Activated gamma-delta T cell treated with Interleukin-2 at 50 U/mL for 16 hours (primary cell): ENCODE measurements at regions not wholly inside any gene's neighbourhood (a gene's known extent, or its start where the extent isn't known, plus 50 kb on each side); places are given as distances from the start of the nearest gene placed in this dataset.

Experiments used
- DNase-seq: peaks from one replicate; pipeline ENCODE4 v3.0.0-alpha.2; 2020

DNA sequence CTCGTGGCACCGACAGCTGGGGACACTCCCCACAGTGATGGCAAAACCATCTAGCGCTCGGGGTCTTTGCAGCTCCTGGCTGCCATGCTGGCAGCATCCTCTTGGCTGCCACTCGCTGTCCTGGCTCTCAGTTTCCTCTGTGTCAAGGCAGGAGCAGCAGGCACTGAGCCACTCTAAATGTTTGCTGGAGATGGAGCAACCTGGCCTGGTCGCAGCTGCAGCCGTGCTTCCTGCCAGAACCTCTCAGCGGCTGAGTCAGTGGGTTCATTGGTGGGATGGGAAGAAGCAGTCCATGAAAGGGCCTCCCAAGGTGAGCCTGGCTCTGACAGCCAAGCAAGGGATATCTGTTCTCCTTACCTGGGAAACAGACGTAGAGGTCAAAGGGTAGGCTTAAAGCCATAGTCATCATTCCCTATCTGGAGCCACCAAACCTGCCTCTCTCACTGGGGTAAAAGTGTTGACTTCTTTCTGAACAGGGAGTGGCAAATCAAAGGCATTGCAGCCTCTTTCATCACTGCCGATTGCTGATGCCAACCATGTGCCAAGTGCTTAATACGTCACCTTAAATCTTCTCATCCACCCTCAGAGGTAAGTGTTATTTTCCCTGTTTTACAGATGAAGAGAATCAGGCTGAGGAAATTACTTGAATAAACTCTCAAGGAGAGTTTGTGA lies 304.8 kb upstream of the ZNF462 start:
- DNase-seq = no peak

DNA sequence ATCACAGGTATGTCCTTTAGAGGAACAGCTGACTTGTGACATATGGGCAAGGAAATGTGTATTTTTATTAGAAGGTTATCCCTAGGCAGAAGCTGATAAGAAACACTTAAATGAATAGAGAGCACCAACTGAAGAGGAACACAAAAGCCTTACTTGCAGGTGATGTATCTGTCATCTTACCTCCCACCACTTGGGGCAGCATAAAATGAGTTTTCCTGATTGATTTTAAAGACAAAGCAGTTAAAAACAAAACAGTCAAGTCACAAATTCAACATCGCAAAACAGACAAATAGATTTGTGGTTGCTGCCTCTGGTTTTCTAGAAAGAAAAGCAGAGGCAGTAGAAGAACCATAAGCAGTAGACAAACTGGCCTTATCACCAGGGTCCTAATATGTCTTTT lies 302.4 kb upstream of the ZNF462 start:
- DNase-seq = no peak

DNA sequence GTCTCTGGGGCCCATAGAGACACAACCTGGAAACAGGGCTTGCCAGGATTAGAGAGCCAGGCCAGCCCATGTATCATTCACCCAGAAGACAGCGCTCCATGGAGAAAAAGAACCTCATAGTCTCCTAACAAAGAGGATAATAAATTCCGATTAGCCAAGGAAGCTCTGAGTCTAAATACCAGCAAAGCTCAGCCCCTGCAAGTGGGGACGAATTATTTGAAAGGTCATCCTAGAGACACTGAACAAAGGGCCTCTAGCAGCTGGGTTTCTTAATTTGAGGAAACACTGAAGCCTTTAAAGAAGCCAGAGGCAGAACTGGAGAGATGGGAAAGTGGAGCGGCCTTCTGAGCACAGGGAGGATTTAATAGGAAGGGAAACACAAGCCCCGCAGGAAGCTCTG lies 287.1 kb upstream of the ZNF462 start:
- DNase-seq = no peak

DNA sequence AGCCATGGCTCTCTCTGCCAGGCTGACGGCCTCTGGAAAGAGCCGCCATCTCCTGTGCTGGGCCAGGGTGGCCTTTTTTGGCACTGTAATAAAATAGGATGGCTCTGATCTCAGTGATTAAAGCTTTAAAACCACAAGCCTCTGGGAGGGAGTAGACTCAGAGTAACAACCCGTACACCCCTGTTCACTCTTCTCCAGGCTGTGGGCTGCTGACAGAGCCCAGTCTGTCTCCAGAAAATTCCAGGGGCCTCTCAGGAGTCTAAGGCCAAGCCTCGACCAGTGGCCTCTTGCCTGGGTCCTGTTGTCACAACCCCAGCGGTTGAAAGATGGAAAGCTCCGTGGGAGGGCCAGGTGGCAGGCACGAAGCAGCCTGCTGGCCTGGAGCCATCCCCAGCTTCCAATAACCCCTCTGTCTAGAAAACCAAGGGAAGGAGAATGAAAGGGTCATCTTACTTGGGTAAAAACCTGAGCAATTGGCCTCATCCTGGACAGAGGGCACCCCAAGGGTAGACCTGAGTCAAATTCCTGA lies 286.7 kb upstream of the ZNF462 start:
- DNase-seq = no peak

DNA sequence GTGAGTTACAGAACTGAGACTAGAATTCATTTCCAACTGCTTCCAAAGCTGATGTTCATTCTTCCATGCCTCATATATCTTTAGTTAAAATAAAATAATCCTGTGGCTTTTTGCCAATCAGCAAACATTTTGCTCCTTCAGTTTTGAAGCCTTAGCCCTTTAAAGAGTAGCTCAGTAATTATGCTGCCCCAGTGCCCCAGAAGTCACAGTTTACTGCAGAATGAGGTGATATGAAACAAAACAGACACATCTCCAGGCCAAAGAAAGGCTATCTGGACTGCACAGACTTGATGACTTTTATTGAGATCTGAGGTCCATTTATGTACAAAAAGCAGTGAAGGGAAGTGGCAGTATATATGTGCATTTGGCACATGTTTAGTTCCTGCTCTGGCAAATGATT lies 285.8 kb upstream of the ZNF462 start:
- DNase-seq = no peak

DNA sequence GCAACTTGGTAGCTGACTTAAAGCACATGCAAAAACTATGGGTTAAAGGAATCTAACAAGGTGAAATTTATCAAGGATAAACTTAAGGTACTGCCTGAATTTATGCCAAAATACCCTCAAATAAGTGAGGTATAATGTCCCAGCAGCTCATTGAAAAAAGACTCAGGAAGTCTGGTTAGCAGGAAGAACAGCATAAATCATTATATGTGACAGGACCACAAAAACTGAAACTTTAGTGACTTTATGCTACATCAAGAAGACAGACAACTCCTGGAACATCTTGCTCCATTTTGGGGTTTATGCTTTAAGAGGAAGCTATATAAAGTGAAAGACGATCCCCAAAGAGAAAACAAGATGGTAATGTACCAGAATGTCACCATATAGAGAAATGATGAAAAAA lies 282.4 kb upstream of the ZNF462 start:
- no peak for DNase-seq

DNA sequence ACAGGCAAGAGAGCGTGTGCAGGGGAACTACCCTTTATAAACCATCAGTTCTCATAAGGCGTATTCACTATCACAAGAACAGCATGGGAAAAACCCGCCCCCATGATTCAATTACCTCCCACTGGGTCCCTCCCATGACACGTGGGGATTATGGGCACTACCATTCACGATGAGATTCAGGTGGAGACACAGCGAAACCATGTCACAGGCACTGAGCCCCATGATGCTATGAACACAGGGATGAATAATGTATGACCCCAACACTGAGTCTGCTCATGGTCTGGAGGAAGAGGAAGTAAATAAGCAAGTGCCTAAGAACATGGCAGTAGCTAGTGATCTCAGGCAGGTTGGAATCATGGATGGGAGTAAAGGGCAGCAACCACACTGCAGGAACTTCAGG lies 281.0 kb upstream of the ZNF462 start:
- no peak for DNase-seq

DNA sequence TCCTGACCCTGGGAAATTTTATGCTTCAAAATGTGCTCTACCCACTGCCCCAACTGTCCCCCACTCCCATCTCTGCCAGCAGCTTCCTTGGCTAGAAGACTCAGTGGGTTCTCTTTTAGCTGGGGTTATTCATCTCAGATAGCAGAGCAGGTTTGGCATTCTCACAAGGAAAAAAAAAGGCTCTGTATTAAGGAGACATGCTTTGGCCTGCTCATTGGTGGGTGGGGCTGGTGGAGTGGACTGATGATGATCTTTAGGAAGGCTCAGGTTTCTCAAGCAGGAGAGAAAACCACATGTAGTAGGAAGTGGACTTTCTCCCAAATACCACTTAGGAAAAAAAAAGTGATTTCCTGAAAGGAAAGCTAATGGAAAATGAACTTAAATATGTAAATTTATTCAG lies 279.2 kb upstream of the ZNF462 start:
- no peak for DNase-seq

DNA sequence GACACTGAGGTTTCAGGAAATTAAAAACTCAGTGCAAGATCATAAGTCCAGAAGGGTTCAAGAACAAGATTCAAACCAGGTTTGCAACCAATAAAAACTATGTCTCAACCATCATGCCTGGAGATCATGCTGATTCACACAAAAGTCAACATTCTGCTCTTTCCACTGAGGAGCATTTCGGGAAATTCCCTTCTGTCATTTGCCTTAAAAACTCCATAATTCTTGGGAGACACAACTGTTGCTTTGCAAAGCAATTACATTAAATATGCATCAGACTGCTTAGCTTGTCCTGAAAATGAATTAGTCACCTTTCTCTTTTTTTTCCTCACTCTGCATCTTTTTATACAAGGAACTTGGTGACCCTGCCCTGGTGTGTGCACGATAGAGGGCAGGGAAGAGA lies 275.9 kb upstream of the ZNF462 start:
- no peak for DNase-seq

DNA sequence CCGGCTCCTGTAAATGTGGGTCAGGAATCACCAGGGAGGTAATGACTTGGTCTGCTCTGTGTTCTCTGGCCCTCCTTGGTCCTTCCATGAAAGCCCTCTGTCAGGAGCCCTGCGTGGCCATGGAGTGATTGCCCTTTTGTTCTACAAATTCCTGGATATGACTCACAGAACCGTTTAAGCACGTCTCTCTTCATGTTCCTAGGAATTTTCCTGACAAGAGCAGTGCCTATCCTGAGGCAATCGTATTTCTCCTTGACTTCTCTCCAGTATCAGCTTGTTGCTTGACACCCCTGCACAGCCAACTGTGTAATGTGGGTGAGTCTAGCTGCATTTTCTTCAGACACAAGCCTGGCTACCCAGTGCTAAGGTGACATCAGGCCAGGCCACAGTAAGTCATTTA lies 274.3 kb upstream of the ZNF462 start:
- DNase-seq = no peak

DNA sequence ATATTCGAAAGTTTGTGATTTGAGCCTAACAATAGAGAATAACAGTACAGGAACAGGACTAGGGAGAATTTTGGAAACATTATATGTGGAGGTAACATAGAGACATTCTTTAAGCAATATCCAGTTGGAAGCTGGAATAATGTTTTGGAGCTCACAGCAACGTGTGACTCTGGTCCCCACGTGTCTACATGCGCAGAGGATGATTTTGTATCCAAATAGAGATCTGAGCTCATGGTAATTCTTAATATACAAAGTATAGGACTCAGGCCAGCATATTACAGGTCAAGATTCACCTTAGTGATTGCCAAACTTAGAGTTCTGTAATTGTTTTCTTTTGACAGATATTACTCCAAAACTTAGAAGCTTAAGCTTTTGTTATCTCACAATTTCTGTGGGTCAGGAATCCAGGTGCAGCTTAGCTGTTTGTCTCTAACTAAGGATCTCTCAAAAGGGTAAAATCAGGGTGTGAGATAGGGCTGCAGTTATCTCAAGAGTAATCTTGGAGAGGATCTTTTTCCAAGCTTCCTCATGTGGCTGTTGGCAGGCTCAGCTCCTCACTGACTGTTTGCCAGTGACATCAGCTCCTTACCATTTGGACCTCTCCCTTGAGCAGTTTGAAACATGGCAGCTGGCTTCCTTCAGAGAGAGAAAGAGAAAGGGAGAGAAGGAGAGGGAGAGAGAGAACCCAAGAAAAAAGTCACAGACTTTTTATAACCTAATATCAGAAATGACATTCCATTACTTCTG lies 272.0 kb upstream of the ZNF462 start:
- no peak for DNase-seq

DNA sequence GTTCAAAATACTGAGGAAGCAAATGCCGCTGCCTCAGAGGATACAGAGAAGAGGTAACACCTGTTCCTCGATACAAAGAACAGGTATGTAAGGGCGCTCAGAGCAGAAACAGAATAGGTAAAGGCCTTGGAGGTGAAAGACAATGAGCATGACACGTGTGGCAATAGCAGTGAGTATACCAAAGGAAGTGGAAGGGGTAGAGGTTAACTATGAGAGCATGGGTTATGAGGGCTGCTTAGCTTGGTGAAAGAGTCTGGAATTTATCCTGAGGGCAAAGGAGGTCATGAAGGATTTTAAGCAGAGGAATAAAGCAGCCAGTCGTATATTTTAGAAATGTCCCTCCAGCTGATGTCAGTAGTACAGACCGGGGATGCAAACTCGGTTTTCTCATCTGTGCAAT lies 269.8 kb upstream of the ZNF462 start:
- no peak for DNase-seq

DNA sequence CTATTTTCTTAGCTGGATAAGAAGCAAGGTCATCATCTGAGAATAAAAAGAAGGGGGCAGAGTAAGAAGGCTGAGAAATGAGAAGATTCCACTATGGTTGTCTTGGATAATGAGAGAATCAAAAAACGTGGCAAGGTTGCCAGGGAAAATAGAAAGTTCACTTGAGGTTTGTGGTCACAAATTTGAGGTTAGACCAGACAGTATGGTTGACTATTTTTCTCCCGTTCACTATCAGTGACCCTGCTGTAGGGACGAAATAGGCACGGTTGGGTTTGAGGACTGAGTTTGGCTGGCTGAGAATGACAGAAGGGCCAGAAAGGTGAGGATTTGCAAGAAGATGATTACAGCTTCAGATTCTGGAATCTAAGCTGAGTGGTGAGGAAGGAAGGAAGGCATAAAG lies 266.0 kb upstream of the ZNF462 start:
- DNase-seq = no peak

DNA sequence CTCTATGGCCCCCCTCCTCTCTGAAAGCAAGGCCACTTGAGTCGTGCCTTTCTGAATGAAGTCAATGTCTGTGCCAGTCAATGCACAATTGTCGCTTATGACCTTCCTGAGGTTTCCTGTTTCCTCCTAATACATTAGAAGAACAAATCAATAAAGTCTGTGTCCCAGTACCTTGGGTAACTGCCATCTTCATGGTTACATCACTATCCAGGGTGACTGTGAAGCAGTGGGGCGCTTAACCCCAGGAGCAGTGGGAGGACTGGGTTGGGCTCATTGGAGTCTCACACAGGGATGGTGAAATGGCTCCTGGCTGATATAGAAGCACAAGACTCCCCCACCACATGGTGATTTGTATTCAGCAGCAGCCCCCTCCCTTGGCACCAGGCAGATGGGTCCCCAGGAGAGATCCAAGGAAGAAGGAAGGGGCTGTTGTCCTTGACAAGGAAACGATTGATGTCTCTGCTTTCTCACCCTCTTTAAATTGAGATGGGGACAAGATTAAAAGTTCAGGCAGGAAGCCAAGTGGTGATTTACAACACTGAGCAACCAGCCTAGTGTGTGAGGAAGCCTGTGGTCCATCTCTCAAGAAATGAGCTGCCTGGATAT lies 261.9 kb upstream of the ZNF462 start:
- no peak for DNase-seq

DNA sequence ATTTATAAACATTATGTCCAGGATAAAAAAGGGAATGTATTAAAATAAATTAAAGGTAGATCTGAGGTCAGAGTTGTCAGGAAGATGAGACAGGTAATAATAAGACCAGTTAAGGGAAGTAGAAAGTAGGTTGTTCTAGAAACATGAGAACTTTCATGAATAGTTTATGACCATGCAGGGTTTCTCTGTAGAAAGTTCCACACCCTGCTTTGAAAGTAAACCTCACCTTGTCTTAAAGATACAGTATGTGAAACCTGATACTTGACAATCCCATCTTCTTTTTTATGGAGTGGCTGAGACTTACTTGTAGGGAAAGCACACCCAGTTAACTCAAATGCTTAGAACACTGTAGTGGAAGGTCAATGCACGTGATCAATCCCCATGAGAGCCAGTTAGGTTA lies 260.6 kb upstream of the ZNF462 start:
- no peak for DNase-seq

DNA sequence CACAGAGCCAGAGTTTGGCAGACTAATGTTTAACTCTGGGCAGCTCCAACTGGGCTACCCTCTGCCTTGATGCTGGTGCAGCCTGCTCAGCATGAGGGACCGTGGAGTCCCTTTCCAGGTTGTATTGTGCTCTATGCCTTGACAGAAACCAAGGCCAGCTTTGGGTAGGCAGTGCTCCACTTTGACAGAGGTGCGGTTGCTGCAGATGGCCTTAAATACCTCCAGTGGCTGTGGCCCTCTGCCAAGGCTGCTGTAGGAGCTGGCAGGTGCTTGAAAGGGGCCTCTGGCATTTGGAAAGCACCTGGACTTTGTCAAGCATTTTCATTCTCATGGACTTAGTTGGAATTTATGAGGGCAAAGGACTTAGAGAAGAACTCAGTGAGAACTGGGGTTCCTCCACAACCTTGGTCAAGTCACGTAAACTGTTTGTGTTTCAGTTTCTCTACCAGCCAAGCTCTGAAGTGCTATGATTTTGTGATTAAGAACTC lies 249.7 kb upstream of the ZNF462 start:
- DNase-seq = no peak

DNA sequence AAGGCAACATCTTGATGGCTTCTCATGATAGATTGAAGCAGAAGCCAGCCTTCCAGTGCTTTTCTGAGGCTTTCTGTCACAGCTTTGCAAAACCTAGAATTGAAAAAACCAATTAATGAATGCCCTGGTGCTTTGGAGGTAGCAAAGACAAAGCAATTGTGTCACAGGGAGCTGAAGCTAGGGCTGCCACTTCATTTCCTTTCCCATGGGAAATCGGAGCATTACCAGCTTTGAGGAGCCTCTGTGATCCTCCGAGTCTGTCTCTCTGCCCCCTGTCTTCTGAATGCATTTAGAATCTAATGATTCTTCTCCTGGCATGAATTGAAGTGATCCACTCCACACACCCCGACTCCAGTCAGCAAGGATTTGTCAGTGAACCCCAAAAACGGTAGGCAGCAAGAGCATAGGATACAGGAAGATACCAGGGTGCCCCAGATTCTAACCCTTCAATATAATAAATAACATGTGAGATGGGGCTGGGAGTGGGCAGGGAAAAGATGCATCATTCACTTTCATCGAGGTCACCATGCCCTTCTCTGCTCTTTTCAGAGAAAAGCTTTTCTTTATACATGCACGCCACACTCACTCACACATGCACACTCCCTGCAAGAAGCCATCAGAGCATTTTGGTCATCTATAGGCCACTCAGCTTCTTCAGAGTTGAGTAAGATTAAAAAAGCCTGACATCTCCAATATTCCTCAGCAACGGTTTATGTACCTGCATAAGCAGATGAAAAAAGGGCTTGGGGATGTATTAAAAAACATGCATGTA lies 247.7 kb upstream of the ZNF462 start:
- no peak for DNase-seq

DNA sequence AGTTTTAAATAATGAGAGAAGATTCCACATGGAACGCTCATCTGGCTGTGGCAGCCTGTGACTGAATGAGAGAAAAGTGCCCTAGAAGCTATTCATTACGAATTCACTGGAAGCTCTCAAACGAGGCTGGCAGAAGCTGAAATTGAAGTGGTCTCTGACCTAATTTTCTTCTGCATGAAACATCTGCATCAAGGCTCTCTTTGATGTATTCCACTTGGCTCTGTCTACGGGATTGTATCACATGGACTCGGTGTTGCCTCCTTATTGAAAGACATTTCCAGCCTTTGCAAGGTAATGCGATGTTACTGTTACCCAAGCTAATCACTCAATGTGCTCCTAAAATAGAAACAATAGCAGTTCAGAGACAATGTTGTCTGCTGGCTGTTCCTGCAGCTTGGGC lies 246.9 kb upstream of the ZNF462 start:
- DNase-seq = no peak

DNA sequence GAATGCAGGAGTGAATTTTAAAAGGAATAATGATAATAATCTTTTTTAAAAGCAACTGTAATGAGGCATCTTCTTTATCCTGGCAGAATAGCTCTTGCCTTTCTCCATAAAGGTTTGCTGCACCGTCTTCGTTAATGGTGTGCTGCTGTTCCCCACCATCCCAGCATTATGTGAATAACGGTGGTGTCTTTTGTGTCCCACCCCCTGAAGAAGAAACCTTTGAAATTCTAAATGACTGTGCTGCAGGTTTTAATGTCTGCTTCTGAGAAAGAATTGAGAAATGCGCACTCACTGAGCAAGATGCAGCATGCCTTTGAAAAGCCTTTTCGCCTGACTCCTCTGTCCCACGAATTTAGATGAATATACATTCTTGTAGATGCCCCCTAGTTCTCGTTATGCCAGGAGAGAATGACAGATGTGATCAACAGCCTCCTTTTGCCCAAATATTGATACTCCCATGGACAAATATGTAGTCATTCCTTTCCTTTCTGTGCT lies 246.1 kb upstream of the ZNF462 start:
- DNase-seq = no peak

DNA sequence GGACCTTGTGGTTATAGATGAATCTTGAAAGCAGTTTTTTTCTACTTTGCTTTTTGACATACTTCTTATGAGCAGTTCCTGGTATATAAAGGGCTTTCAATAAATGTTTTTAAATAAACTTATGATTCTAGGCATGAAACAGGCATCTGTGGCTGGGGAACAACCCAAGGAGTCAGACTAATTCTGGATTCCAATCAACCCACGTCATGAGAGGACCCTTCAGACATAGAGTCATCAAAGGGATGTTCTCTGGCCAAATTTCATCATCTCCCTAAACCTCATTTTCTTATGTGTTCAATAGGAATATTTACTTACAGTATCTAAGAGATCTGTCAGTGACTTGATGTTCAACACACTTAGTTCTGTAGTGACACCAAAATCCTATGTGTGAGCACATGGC lies 243.8 kb upstream of the ZNF462 start:
- DNase-seq = no peak

DNA sequence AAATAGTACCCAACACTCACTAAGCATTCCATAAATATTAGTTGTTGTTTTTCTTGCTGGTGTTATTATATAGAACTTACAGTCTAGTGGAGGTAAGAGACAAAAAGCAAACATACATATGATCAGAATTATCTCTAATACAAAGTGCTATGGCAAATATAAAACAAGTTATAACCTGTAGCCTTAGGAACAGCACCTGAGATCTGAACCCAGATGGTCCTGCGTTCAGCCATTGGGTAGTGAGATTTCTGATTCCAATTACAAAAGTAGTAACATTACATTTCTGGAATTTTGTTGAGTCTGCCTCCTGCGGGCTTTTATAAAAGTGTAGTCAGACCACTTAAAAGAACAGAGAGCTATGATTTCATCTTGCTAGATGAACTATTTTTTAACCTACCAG lies 242.9 kb upstream of the ZNF462 start:
- DNase-seq = no peak

DNA sequence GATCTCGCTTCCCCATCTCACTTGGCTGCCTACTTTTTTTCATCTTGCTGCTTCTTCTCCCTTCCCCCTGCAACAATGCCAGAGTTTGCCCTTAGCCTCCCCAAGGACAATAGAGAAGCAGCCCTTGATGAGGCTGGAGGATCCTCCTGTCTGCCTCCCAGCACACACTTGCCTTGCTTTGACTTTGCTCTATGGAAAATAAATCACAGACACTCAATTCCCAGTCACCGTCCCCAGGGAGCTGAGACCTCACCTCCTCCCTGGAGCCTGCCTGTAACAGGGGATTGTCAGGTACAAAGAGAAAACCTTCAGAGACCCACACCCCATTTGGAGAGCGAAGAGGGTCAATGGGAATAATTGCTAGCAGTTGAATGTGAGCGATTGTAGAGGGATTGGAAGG lies 242.1 kb upstream of the ZNF462 start:
- DNase-seq = no peak
